KBM-7 (cell line): ENCODE measurements at regions not wholly inside any gene's neighbourhood (a gene's known extent, or its start where the extent isn't known, plus 50 kb on each side); places are given as distances from the start of the nearest gene placed in this dataset.
"Not testable (repeated sequence)": the region's sequence is repeated elsewhere in the genome, so short reads cannot be mapped to it uniquely, and the experiment has no call there.

ENCODE experiments used
- DNase-seq: peaks from one replicate; pipeline ENCODE4 v3.0.0-alpha.2; 2015
- in situ Hi-C: fragments of 300-500 bp; cut with MboI; formaldehyde crosslinking; loops from 2 replicates; pipeline ENCODE4 v1.14.3; 2020; ENCODE audit warnings: low sequenced_read_pairs, low pct_unique_long_range_greater_than_20kb, mixed read lengths

- DNase-seq: no peak
- in situ Hi-C loops: no loop called here
Measured at GRCh38 chr7:89998554-89998953, 155.7 kb upstream of the STEAP1 start.

GRCh38 chr7:90005836-90006235 lies 148.4 kb upstream of the STEAP1 start:
- no peak for DNase-seq
- in situ Hi-C loops: no loop called here

GRCh38 chr7:90007001-90007654 lies 147.1 kb upstream of the STEAP1 start:
- in situ Hi-C loops: no loop called here
- DNase-seq: no peak

GRCh38 chr7:90007831-90008230 lies 146.4 kb upstream of the STEAP1 start:
- in situ Hi-C loops: no loop called here
- no peak for DNase-seq

GRCh38 chr7:90022213-90022612 lies 132.1 kb upstream of the STEAP1 start:
- in situ Hi-C loops: no loop called here
- DNase-seq: no peak

- no peak for DNase-seq
- in situ Hi-C loops: no loop called here
Measured at GRCh38 chr7:90025771-90026170, 128.5 kb upstream of the STEAP1 start.

- no peak for DNase-seq
- in situ Hi-C loops: no loop called here
Measured at GRCh38 chr7:90033850-90034249, 120.4 kb upstream of the STEAP1 start.

GRCh38 chr7:90053094-90053493 lies 101.2 kb upstream of the STEAP1 start:
- in situ Hi-C loops: no loop called here
- DNase-seq: no peak

- DNase-seq: no peak
- in situ Hi-C loops: no loop called here
Measured at GRCh38 chr7:90061077-90061476, 93.2 kb upstream of the STEAP1 start.

GRCh38 chr7:90064370-90064769 lies 89.9 kb upstream of the STEAP1 start:
- DNase-seq: no peak
- in situ Hi-C loops: no loop called here

GRCh38 chr7:90067171-90067570 lies 87.1 kb upstream of the STEAP1 start:
- in situ Hi-C loops: no loop called here
- no peak for DNase-seq

GRCh38 chr7:90070238-90070637 lies 84.0 kb upstream of the STEAP1 start:
- DNase-seq, in situ Hi-C loops: not testable (repeated sequence)

GRCh38 chr7:90078921-90079320 lies 75.3 kb upstream of the STEAP1 start:
- DNase-seq: no peak
- in situ Hi-C loops: no loop called here

GRCh38 chr7:90081621-90082020 lies 72.6 kb upstream of the STEAP1 start:
- in situ Hi-C loops: no loop called here
- DNase-seq: no peak

- in situ Hi-C loops: no loop called here
- no peak for DNase-seq
Measured at GRCh38 chr7:90092506-90092905, 61.8 kb upstream of the STEAP1 start.

GRCh38 chr7:90094030-90094429 lies 60.2 kb upstream of the STEAP1 start:
- in situ Hi-C loops: no loop called here

More at GRCh38 chr7:90094030-90094429, 60.2 kb upstream of the STEAP1 start:
- DNase-seq: no peak
